ENCODE measurements at regions not wholly inside any gene's neighbourhood (a gene's known extent, or its start where the extent isn't known, plus 50 kb on each side); places are given as distances from the start of the nearest gene placed in this dataset.

GRCh38 chr6:170176136-170176897 is 114.6 kb downstream of the DLL1 start:
- 0 out of 2 replicates have a peak, but pooled peaks cover 2% of the 10 kb centered on the region for H3K4me1 Mint-ChIP-seq
- H3K4me3 Mint-ChIP-seq, result no peak overlapping the region
- ATAC-seq (no peak), DNase-seq (ENCODE audit: low spot score) (no peak)
- peaks cover 7% of the 10 kb centered on the region for H3K36me3 Mint-ChIP-seq
- ChIA-PET POLR2A (no interaction called here), CTCF (interaction anchor here (1.1 kb wide), 1 partner anchor 11 kb away, joined by 3 read pairs; no protein-coding TSS in a partner anchor)
- H3K9me3 Mint-ChIP-seq, result peaks cover 4% of the 10 kb centered on the region
- H3K27ac Mint-ChIP-seq, result no peak overlapping the region; the same call in 1 of the 2 replicates
- H3K27me3 Mint-ChIP-seq (ENCODE audit: low read depth), result peaks cover 2% of the 10 kb centered on the region; the same call in 1 of the 2 replicates
- no peak for TF ChIP-seq OVOL2 (CRISPR knock-in tag; IDR thresholded peaks at IDR 0.05; ENCODE audit: borderline replicate concordance)

GRCh38 chr6:170175644-170176135 is 115.2 kb downstream of the DLL1 start:
- CTCF ChIA-PET, result interaction anchor here (1.1 kb wide), 1 partner anchor 11 kb away, joined by 3 read pairs; no protein-coding TSS in a partner anchor
- TF ChIP-seq ZNF423 (CRISPR knock-in tag; IDR thresholded peaks at IDR 0.05) (no peak), E2F1 (CRISPR knock-in tag; IDR thresholded peaks at IDR 0.05) (no peak), ZNF317 (CRISPR knock-in tag; IDR thresholded peaks at IDR 0.05; ENCODE audit: borderline replicate concordance, low read depth) (no peak), NFYB (CRISPR knock-in tag; conservative IDR thresholded peaks at IDR 0.05; ENCODE audit: low read depth) (no peak)
- Mint-ChIP-seq H3K9me3 (peaks cover 8% of the 10 kb centered on the region), H3K27ac (no peak overlapping the region; the same call in 1 of the 2 replicates), H3K4me1 (0 out of 2 replicates have a peak, but pooled peaks cover 2% of the 10 kb centered on the region), H3K36me3 (peaks cover 7% of the 10 kb centered on the region), H3K27me3 (ENCODE audit: low read depth) (peaks cover 2% of the 10 kb centered on the region; the same call in 1 of the 2 replicates), H3K4me3 (no peak overlapping the region)
- POLR2A ChIA-PET, result no interaction called here
- no peak for DNase-seq (ENCODE audit: low spot score)
- ATAC-seq, result no peak

GRCh38 chr6:170174771-170175643 is 115.9 kb downstream of the DLL1 start:
- Mint-ChIP-seq H3K9me3 (peaks cover 8% of the 10 kb centered on the region), H3K4me1 (0 out of 2 replicates have a peak, but pooled peaks cover 2% of the 10 kb centered on the region), H3K4me3 (no peak overlapping the region), H3K27ac (no peak overlapping the region), H3K36me3 (peaks cover 7% of the 10 kb centered on the region), H3K27me3 (ENCODE audit: low read depth) (peaks cover 2% of the 10 kb centered on the region; the same call in 1 of the 2 replicates)
- DNase-seq (ENCODE audit: low spot score) (no peak), ATAC-seq (no peak)
- ChIA-PET POLR2A (no interaction called here), CTCF (interaction anchor here (1.1 kb wide), 1 partner anchor 10 kb away, joined by 3 read pairs; no protein-coding TSS in a partner anchor)
- TF ChIP-seq RORB (CRISPR knock-in tag; IDR thresholded peaks at IDR 0.05) (no peak), NR1H2 (CRISPR knock-in tag; IDR thresholded peaks at IDR 0.05) (no peak), ZBTB21 (CRISPR knock-in tag; IDR thresholded peaks at IDR 0.05; ENCODE audit: borderline replicate concordance) (no peak), SOX15 (CRISPR knock-in tag; IDR thresholded peaks at IDR 0.05) (no peak), ZMAT4 (CRISPR knock-in tag; IDR thresholded peaks at IDR 0.05) (no peak), TP53 (CRISPR knock-in tag; IDR thresholded peaks at IDR 0.05) (no peak), ZNF396 (CRISPR knock-in tag; IDR thresholded peaks at IDR 0.05; ENCODE audit: borderline replicate concordance) (no peak), RELA (CRISPR knock-in tag; IDR thresholded peaks at IDR 0.05; ENCODE audit: borderline replicate concordance) (no peak), NFYB (CRISPR knock-in tag; conservative IDR thresholded peaks at IDR 0.05; ENCODE audit: low read depth) (no peak), IRF1 (CRISPR knock-in tag; IDR thresholded peaks at IDR 0.05) (no peak), FOXP1 (CRISPR knock-in tag; IDR thresholded peaks at IDR 0.05; ENCODE audit: borderline replicate concordance) (no peak), ZNF512 (CRISPR knock-in tag; IDR thresholded peaks at IDR 0.05; ENCODE audit: borderline replicate concordance) (no peak), ATF3 (CRISPR knock-in tag; conservative IDR thresholded peaks at IDR 0.05) (no peak), ATF6 (CRISPR knock-in tag; IDR thresholded peaks at IDR 0.05) (no peak), JUN (CRISPR knock-in tag; IDR thresholded peaks at IDR 0.05) (no peak), MAX (CRISPR knock-in tag; IDR thresholded peaks at IDR 0.05) (no peak), OVOL2 (CRISPR knock-in tag; IDR thresholded peaks at IDR 0.05; ENCODE audit: borderline replicate concordance) (no peak), TEAD1 (CRISPR knock-in tag; IDR thresholded peaks at IDR 0.05) (no peak), ZNF416 (CRISPR knock-in tag; IDR thresholded peaks at IDR 0.05) (no peak)

All from WTC11 (cell line).